Left ventricle myocardium inferior (tissue), 1 donor: ENCODE measurements at regions not wholly inside any gene's neighbourhood (a gene's known extent, or its start where the extent isn't known, plus 50 kb on each side); places are given as distances from the start of the nearest gene placed in this dataset.

Source experiments
- DNase-seq: peaks from one replicate; pipeline ENCODE4 v3.0.0-alpha.2; 2020
- H3K27ac ChIP-seq: fragments of 200-600 bp; replicated peaks from 2 replicates; pipeline ENCODE4 v1.8.0; 2021
- H3K27me3 ChIP-seq: fragments of 200-600 bp; 2 replicates; pipeline ENCODE4 v1.8.0; 2021; ENCODE audit warnings: low read depth
- H3K36me3 ChIP-seq: fragments of 200-600 bp; 2 replicates; pipeline ENCODE4 v1.8.0; 2021
- H3K4me1 ChIP-seq: fragments of 200-600 bp; 2 replicates; pipeline ENCODE4 v1.8.0; 2021
- H3K4me3 ChIP-seq: fragments of 200-600 bp; 2 replicates; pipeline ENCODE4 v1.8.0; 2021; ENCODE audit warnings: mild to moderate bottlenecking, moderate library complexity
- H3K9me3 ChIP-seq: fragments of 200-600 bp; replicated peaks from 2 replicates; pipeline ENCODE4 v1.8.0; 2021
- CTCF ChIP-seq: fragments of 200-600 bp; IDR thresholded peaks from 2 replicates; pipeline ENCODE4 v1.8.0; 2021; ENCODE audit warnings: antibody characterized with exemption, mild to moderate bottlenecking, borderline replicate concordance
- intact Hi-C: fragments of 100-400 bp; cut with micrococcal nuclease; formaldehyde crosslinking; loops from one replicate; pipeline ENCODE4 v1.11.0; 2022
- donor health status: DM: no; HTN: yes; CAD: no; lungs with severe emphysema.

- peak overlapping the region; percentile 1 for H3K27ac ChIP-seq
- DNase-seq: no peak
- intact Hi-C loops: no loop called here
Measured at GRCh38 chr16:64865069-64865696, 256.7 kb downstream of the CDH11 start.

GRCh38 chr16:64864232-64864809 is 257.5 kb downstream of the CDH11 start:
- no peak for TF ChIP-seq CTCF
- no peaks in the 10 kb centered on the region for H3K27me3 ChIP-seq
- intact Hi-C loops: no loop called here
- H3K4me1 ChIP-seq: peaks cover 7% of the 10 kb centered on the region
- no peak overlapping the region for H3K4me3 ChIP-seq
- H3K27ac ChIP-seq: peak overlapping the region; percentile 1
- H3K9me3 ChIP-seq: no peaks in the 10 kb centered on the region
- no peak for DNase-seq
- H3K36me3 ChIP-seq: no peaks in the 10 kb centered on the region

More at GRCh38 chr16:64865069-64865696, 256.7 kb downstream of the CDH11 start:
- H3K4me3 ChIP-seq: no peak overlapping the region
- H3K4me1 ChIP-seq: peaks cover 7% of the 10 kb centered on the region
- no peaks in the 10 kb centered on the region for H3K9me3 ChIP-seq
- no peak for TF ChIP-seq CTCF
- H3K27me3 ChIP-seq: no peaks in the 10 kb centered on the region
- no peaks in the 10 kb centered on the region for H3K36me3 ChIP-seq

- intact Hi-C loops: no loop called here
- H3K27me3 ChIP-seq: no peaks in the 10 kb centered on the region
- TF ChIP-seq CTCF: no peak
- H3K9me3 ChIP-seq: no peaks in the 10 kb centered on the region
- no peak for DNase-seq
- no peak overlapping the region for H3K27ac ChIP-seq
- H3K4me3 ChIP-seq: no peak overlapping the region
- no peaks in the 10 kb centered on the region for H3K4me1 ChIP-seq
- no peaks in the 10 kb centered on the region for H3K36me3 ChIP-seq
Measured at GRCh38 chr16:64858076-64858475, 263.8 kb downstream of the CDH11 start.

GRCh38 chr16:64857411-64857810 is 264.5 kb downstream of the CDH11 start:
- no peak for TF ChIP-seq CTCF
- intact Hi-C loops: no loop called here

GRCh38 chr16:64853551-64853950 is 268.3 kb downstream of the CDH11 start:
- no peak for DNase-seq
- intact Hi-C loops: no loop called here
- no peak overlapping the region for H3K27ac ChIP-seq
- TF ChIP-seq CTCF: no peak
- H3K27me3 ChIP-seq: no peaks in the 10 kb centered on the region
- H3K4me3 ChIP-seq: no peak overlapping the region
- H3K36me3 ChIP-seq: no peaks in the 10 kb centered on the region
- no peaks in the 10 kb centered on the region for H3K4me1 ChIP-seq
- no peaks in the 10 kb centered on the region for H3K9me3 ChIP-seq

More at GRCh38 chr16:64857411-64857810, 264.5 kb downstream of the CDH11 start:
- Histone ChIP-seq H3K4me1 (no peaks in the 10 kb centered on the region), H3K27ac (no peak overlapping the region), H3K36me3 (no peaks in the 10 kb centered on the region), H3K27me3 (no peaks in the 10 kb centered on the region), H3K9me3 (no peaks in the 10 kb centered on the region), H3K4me3 (no peak overlapping the region)
- no peak for DNase-seq
